Gastrocnemius medialis (tissue), 4 donors: ENCODE measurements at regions not wholly inside any gene's neighbourhood (a gene's known extent, or its start where the extent isn't known, plus 50 kb on each side); places are given as distances from the start of the nearest gene placed in this dataset.

ENCODE experiments used
- ATAC-seq, 2 donors: fragments of 150-250 bp; one replicate each; pipeline ENCODE4 v1.9.1; 2016
- DNase-seq, 2 donors: peaks; one replicate each; pipeline ENCODE4 v3.0.0-alpha.2; 2019
- H3K27ac ChIP-seq, 4 donors: fragments of 200-600 bp; sonication (generic); 1 replicate in 1 of 4; 2 replicates in 3 of 4; pipeline ENCODE4 v1.5.1; 2016 to 2018; ENCODE audit warnings: mild to moderate bottlenecking in 2 of 4, moderate library complexity in 1 of 4
- H3K27me3 ChIP-seq, 3 donors: fragments of 200-600 bp; sonication (generic) in 2 of 3; 1 replicate in 1 of 3; 2 replicates in 2 of 3; pipeline versions ENCODE4 v1.5.1 to v1.6.0; 2016 to 2019; ENCODE audit warnings: mild to moderate bottlenecking in 1 of 3, moderate library complexity in 1 of 3
- H3K36me3 ChIP-seq, 2 donors: fragments of 200-600 bp; sonication (generic) in 1 of 2; one replicate each; pipeline ENCODE4 v1.5.1; 2017 to 2018
- H3K4me1 ChIP-seq, 2 donors: fragments of 200-600 bp; sonication (generic) in 1 of 2; one replicate each; pipeline ENCODE4 v1.5.1; 2016 to 2017; ENCODE audit warnings: mild to moderate bottlenecking in 2 of 2
- H3K4me3 ChIP-seq, 4 donors: fragments of 200-600 bp; sonication (generic) in 3 of 4; 1 replicate in 1 of 4; 2 replicates in 3 of 4; pipeline ENCODE4 v1.5.1; 2016 to 2019; ENCODE audit warnings: mild to moderate bottlenecking in 2 of 4
- H3K9me3 ChIP-seq, 3 donors: fragments of 200-600 bp; sonication (generic) in 2 of 3; 1 replicate in 1 of 3; 2 replicates in 2 of 3; pipeline ENCODE4 v1.5.1; 2016 to 2019
- POLR2A ChIP-seq, 2 donors: fragments of 450-650 bp; IDR thresholded peaks; one replicate each; pipeline ENCODE4 v1.6.1; 2017; ENCODE audit warnings: antibody characterized with exemption in 2 of 2, mild to moderate bottlenecking in 2 of 2, moderate library complexity in 2 of 2
- in situ Hi-C, 4 donors: fragments of 200-750 bp; cut with MboI; loops; one replicate each; pipeline versions ENCODE4 v1.15.0 to v1.8.0; 2017; ENCODE audit warnings: low sequenced_read_pairs in 4 of 4
- intact Hi-C: fragments of 100-400 bp; cut with DNase I; formaldehyde crosslinking; loops from one replicate; pipeline ENCODE4 v1.15.1; 2023; ENCODE audit warnings: low total_unique reads
- TF ChIP-seq, protein P1 (sequence below), 5 experiments: fragments of 450-650 bp in 3 of 5; fragments of 200-600 bp in 2 of 5; sonication (generic) in 2 of 5; IDR thresholded peaks in 4 of 5; conservative IDR thresholded peaks in 1 of 5; 1 replicate in 4 of 5; 2 replicates in 1 of 5; pipeline ENCODE4 v1.5.1; 2016 to 2019; ENCODE audit warnings: antibody characterized with exemption in 5 of 5, mild to moderate bottlenecking in 3 of 5, moderate library complexity in 3 of 5

DNA sequence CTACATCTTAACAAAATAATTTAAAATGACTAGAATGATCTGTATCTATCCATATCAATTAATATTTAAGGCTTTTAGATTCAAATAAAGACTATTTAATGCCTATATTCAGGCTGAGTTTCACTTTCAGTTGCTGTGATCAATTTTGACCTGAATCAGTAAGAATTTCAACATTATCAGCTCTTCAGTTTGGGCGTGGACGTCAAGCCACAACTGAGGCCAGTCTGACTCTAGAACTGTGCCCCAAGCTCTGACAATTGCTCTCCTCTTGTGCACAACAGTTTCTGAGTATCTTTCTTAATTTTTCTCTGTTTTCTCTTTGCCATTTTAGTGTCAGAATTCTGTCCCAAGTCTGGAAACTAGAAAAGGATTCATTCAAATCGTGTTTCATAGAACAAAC, 1095.5 kb downstream of the PLA2G4A start:
- Histone ChIP-seq H3K4me3 (no peak overlapping the region), H3K4me1 (no peaks in the 10 kb centered on the region), H3K27me3 (no peaks in the 10 kb centered on the region), H3K36me3 (no peaks in the 10 kb centered on the region), H3K9me3 (no peaks in the 10 kb centered on the region), H3K27ac (no peak overlapping the region)
- DNase-seq, result no peak
- in situ Hi-C loops (no loop called here), intact Hi-C loops (no loop called here)
- ATAC-seq, result no peak
- TF ChIP-seq POLR2A (IDR thresholded peaks at IDR 0.05), result no peak
- TF ChIP-seq, protein P1, sequence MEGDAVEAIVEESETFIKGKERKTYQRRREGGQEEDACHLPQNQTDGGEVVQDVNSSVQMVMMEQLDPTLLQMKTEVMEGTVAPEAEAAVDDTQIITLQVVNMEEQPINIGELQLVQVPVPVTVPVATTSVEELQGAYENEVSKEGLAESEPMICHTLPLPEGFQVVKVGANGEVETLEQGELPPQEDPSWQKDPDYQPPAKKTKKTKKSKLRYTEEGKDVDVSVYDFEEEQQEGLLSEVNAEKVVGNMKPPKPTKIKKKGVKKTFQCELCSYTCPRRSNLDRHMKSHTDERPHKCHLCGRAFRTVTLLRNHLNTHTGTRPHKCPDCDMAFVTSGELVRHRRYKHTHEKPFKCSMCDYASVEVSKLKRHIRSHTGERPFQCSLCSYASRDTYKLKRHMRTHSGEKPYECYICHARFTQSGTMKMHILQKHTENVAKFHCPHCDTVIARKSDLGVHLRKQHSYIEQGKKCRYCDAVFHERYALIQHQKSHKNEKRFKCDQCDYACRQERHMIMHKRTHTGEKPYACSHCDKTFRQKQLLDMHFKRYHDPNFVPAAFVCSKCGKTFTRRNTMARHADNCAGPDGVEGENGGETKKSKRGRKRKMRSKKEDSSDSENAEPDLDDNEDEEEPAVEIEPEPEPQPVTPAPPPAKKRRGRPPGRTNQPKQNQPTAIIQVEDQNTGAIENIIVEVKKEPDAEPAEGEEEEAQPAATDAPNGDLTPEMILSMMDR (IDR thresholded peaks at IDR 0.05 in 4 of 5, conservative IDR thresholded peaks at IDR 0.05 in 1 of 5), result no peak

DNA sequence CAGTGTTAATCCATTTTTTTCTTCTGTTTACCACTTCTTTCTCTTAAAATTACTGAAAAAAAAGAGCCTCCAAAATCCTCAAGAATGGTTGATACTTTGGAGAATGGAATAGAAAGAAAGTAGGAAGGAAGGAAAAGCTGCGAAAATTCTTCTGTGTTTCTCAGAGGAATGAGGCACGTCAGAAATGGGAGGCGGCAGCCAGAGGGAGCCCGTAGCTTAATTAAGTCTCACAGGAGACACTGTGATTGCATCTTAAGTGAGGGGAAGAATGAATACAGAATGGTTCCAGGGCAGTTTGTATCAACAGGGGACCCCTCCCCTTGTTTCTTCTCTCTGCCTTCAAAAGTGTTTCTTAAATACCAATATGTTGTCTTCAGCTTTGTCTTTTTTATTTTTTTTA, 1099.5 kb downstream of the PLA2G4A start:
- Histone ChIP-seq H3K4me1 (no peaks in the 10 kb centered on the region), H3K27ac (no peak overlapping the region), H3K36me3 (no peaks in the 10 kb centered on the region), H3K4me3 (no peak overlapping the region), H3K9me3 (no peaks in the 10 kb centered on the region), H3K27me3 (no peaks in the 10 kb centered on the region)
- TF ChIP-seq POLR2A (IDR thresholded peaks at IDR 0.05), result no peak
- TF ChIP-seq, protein P1 (IDR thresholded peaks at IDR 0.05 in 4 of 5, conservative IDR thresholded peaks at IDR 0.05 in 1 of 5), result no peak
- in situ Hi-C loops, result no loop called here
- DNase-seq (no peak), ATAC-seq (no peak)
- intact Hi-C loops, result no loop called here

DNA sequence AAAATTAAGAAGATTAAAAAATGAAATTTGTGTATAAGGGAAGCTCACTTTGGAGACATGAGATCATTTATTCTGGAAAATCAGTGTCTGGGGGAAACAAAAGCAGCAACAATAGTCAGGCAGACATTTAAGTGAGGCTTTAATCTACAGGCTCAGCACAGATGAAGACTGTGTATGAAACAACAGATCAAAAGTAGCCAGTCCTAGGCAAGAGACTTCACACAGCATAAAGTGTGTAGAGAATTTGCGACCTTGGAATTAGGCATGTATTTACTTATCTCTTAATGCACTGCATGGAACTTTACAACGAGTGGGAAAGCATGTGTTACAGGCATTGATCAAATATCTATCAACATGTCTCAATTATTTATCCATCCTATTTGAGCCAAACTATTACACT, 1099.9 kb downstream of the PLA2G4A start:
- no peaks in the 10 kb centered on the region for H3K4me1 ChIP-seq
- TF ChIP-seq, protein P1 (IDR thresholded peaks at IDR 0.05 in 4 of 5, conservative IDR thresholded peaks at IDR 0.05 in 1 of 5), result no peak
- no peak for TF ChIP-seq POLR2A (IDR thresholded peaks at IDR 0.05)
- H3K36me3 ChIP-seq, result no peaks in the 10 kb centered on the region
- no peak overlapping the region for H3K27ac ChIP-seq
- ATAC-seq (no peak), DNase-seq (no peak)
- in situ Hi-C loops, result no loop called here
- no peaks in the 10 kb centered on the region for H3K27me3 ChIP-seq
- H3K4me3 ChIP-seq, result no peak overlapping the region
- intact Hi-C loops, result no loop called here
- H3K9me3 ChIP-seq, result no peaks in the 10 kb centered on the region

DNA sequence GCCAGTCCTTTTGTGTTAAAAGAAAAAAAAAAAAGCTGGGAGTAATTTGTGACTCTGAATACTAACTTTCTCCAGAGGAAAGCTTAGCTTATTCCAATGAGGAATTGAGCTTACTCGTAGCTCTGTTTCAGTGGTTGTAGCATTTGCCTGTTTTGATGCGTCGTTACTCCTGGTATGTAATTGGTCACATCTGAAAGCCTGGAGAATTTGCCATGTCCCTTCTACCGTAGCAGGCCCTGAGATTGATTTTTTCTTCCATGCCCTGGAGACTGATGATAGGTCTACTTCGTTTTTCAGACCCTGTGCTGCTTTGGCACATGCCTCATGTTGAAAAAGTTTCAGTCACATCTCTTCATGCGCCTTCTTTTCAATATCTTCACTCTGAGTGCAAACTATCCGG, 1103.0 kb downstream of the PLA2G4A start:
- in situ Hi-C loops, result no loop called here
- Histone ChIP-seq H3K4me1 (no peaks in the 10 kb centered on the region), H3K4me3 (no peak overlapping the region), H3K27me3 (no peaks in the 10 kb centered on the region), H3K9me3 (no peaks in the 10 kb centered on the region), H3K36me3 (no peaks in the 10 kb centered on the region), H3K27ac (no peak overlapping the region)
- DNase-seq, result no peak
- ATAC-seq, result no peak
- no peak for TF ChIP-seq POLR2A (IDR thresholded peaks at IDR 0.05)
- TF ChIP-seq, protein P1 (IDR thresholded peaks at IDR 0.05 in 4 of 5, conservative IDR thresholded peaks at IDR 0.05 in 1 of 5), result no peak
- intact Hi-C loops, result no loop called here
